Vagina (tissue), 2 donors: ENCODE measurements at regions not wholly inside any gene's neighbourhood (a gene's known extent, or its start where the extent isn't known, plus 50 kb on each side); places are given as distances from the start of the nearest gene placed in this dataset.

Experiments used
- CTCF ChIP-seq, 3 experiments: fragments of 450-650 bp in 2 of 3; fragments of 200-600 bp in 1 of 3; sonication (generic) in 1 of 3; IDR thresholded peaks; one replicate each; pipeline ENCODE4 v1.5.1; 2017 to 2019; ENCODE audit warnings: antibody characterized with exemption in 3 of 3, mild to moderate bottlenecking in 2 of 3, moderate library complexity in 2 of 3
- POLR2A ChIP-seq, 2 donors: fragments of 450-650 bp; IDR thresholded peaks; one replicate each; pipeline ENCODE4 v1.6.1; 2017; ENCODE audit warnings: antibody characterized with exemption in 2 of 2, mild to moderate bottlenecking in 2 of 2, moderate library complexity in 2 of 2

GRCh38 chr2:236665572-236666118 lies 96.0 kb downstream of the ACKR3 start:
- TF ChIP-seq POLR2A (IDR thresholded peaks at IDR 0.05), result no peak
- no peak for TF ChIP-seq CTCF (IDR thresholded peaks at IDR 0.05)
